NCI-H748 (cell line): ENCODE measurements at regions not wholly inside any gene's neighbourhood (a gene's known extent, or its start where the extent isn't known, plus 50 kb on each side); places are given as distances from the start of the nearest gene placed in this dataset.
A peak's percentile ranks its signal among the peaks of the same experiment; 100 is the strongest.

Source experiments
- DNase-seq: peaks from one replicate; lab custom pipeline; 2025; ENCODE audit not compliant: unreplicated experiment; lab: John Stamatoyannopoulos, UW

- DNase-seq = no peak
Observed at GRCh38 chr2:217530392-217531090, 472.3 kb downstream of the TNS1 start.

- DNase-seq = no peak
Observed at GRCh38 chr2:217529271-217529670, 473.5 kb downstream of the TNS1 start.

- DNase-seq = no peak
Observed at GRCh38 chr2:217527590-217528202, 475.1 kb downstream of the TNS1 start.

GRCh38 chr2:217525076-217525475 is 477.7 kb downstream of the TNS1 start:
- no peak for DNase-seq

DNA sequence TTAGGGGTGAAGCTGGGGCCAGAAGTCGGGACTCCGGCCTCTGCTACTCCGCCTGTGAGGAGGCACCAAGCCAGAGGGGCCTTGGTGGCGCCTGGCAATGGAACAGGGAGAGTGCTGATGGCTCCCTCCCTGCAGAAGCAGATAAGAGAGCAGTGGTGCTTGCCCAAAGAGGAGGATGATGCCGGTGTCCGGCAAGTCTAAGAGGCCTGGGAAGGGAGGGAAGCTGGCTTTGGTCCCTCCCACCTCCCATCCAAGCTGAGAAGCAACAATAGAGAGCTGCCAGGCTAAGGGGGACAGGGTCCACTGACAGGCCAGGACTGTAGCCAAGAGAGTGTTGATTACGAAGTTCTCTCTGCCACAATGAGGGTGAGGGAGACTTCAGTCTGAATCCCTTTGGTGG is 479.5 kb downstream of the TNS1 start:
- no peak for DNase-seq

GRCh38 chr2:217521820-217522219 is 481.0 kb downstream of the TNS1 start:
- DNase-seq = no peak

GRCh38 chr2:217520356-217521010 is 482.3 kb downstream of the TNS1 start:
- no peak for DNase-seq

GRCh38 chr2:217517402-217517801 is 485.4 kb downstream of the TNS1 start:
- DNase-seq = no peak

GRCh38 chr2:217515615-217516309 is 487.0 kb downstream of the TNS1 start:
- no peak for DNase-seq

DNA sequence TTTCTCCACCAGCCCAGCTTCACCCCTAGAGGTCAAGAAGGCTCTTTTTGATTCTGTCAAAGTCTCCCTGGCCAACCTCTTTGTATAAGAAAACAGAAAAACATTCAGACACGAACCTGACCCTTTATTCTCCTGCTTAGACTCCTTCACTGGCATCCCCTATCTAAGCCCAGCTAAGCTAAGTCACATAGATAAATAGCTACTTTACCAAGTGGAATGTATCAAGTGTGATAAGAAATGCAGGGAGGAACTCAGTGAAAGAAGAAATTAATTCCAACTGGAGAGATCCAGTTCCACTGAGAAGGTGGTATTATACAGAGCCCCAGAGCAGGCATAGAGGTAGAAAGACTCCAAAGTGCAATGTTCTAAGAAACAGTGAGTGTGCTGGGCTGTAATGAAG is 489.5 kb downstream of the TNS1 start:
- DNase-seq = no peak

- DNase-seq = no peak
Observed at GRCh38 chr2:217512728-217513127, 490.1 kb downstream of the TNS1 start.

GRCh38 chr2:217512259-217512658 is 490.5 kb downstream of the TNS1 start:
- no peak for DNase-seq

GRCh38 chr2:217511850-217512249 is 490.9 kb downstream of the TNS1 start:
- DNase-seq = no peak

GRCh38 chr2:217510771-217511291 is 492.0 kb downstream of the TNS1 start:
- DNase-seq = peak; percentile 85

GRCh38 chr2:217505303-217505702 is 497.5 kb downstream of the TNS1 start:
- DNase-seq = no peak

GRCh38 chr2:217501887-217502286 is 500.9 kb downstream of the TNS1 start:
- no peak for DNase-seq

DNA sequence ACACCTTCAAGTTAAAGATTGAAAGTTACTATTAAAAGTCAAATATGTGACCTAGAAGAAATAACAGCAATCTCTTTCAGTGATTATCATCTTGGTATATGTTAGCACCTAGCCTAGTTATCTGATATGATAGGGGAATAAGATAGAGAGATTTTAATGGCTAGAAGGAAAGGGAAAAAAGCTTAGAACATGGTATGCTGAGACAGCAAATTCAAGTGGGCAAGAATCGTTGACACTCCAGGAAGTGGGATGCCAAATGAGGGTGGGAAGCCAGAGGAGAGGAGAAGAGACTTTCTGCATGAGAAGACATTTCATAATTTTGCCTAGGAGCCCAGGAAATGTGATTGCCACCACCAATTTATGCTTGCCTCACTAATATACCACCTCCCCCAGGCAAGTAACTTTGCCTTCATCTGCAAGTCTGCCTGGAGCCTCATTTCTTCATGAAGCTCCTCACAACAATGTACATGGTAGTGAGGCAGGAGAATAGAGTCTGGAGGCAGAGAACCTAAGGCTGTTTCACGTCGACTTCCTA is 504.9 kb downstream of the TNS1 start:
- no peak for DNase-seq

DNA sequence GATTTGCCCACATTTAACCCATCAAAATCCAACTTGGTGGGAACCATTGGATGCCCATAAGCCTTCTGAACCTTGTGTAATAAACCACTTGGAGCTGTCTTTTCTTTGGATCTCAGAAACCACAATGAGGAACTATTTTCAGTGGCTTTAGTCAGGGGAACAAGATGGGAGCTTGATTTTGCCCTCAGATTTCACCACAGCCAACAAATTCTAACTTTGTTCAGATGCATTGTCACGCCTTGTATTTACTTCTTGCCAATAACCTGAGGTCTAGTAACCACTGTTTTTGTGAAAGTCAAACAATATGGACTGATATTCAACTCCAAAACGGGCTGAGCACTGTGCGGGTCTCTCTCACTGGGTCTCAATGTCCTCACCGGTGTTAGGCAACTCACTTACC is 508.2 kb downstream of the TNS1 start:
- no peak for DNase-seq

DNA sequence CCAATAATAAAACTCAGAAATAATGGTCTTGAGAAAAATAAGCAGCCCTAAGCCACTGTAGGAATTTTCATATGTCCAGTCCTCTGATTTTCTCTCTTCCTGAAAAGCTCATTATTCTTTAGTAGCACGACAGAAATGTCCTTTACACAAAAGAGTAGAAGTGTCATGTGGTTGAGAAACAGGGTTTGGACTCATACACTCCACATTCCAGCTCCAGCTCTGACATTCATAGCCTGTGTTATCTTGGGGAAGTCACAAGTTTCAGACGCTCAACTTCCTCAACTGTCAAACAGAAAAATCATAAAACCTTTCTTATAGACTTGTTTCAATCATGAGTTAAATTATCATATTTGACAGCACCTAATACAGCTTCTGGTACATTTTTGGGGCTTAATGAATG is 511.5 kb downstream of the TNS1 start:
- DNase-seq = no peak

- peak; percentile 89 for DNase-seq
Observed at GRCh38 chr2:217489145-217489960, 513.4 kb downstream of the TNS1 start.
